Gastroesophageal sphincter (tissue), 3 donors: ENCODE measurements at regions not wholly inside any gene's neighbourhood (a gene's known extent, or its start where the extent isn't known, plus 50 kb on each side); places are given as distances from the start of the nearest gene placed in this dataset.

Experiments
- CTCF ChIP-seq, 4 experiments: fragments of 200-600 bp in 2 of 4; fragments of 450-650 bp in 2 of 4; sonication (generic) in 1 of 4; IDR thresholded peaks; one replicate each; pipeline ENCODE4 v1.5.1; 2017 to 2019; ENCODE audit warnings: antibody characterized with exemption in 4 of 4, mild to moderate bottlenecking in 2 of 4, moderate library complexity in 2 of 4
- EP300 ChIP-seq: sonication (generic); formaldehyde crosslinking; IDR thresholded peaks from one replicate; pipeline ENCODE4 v1.6.1; 2017; ENCODE audit warnings: antibody characterized with exemption, mild to moderate bottlenecking
- POLR2A ChIP-seq, 2 donors: fragments of 450-650 bp; IDR thresholded peaks; one replicate each; pipeline ENCODE4 v1.6.1; 2017; ENCODE audit warnings: antibody characterized with exemption in 2 of 2, mild to moderate bottlenecking in 2 of 2, moderate library complexity in 1 of 2

GRCh38 chr20:22834651-22835256, 200.4 kb upstream of the SSTR4 start:
- TF ChIP-seq CTCF (IDR thresholded peaks at IDR 0.05) (no peak), POLR2A (IDR thresholded peaks at IDR 0.05) (no peak), EP300 (no peak)
